ENCODE measurements at regions not wholly inside any gene's neighbourhood (a gene's known extent, or its start where the extent isn't known, plus 50 kb on each side); places are given as distances from the start of the nearest gene placed in this dataset.

DNA sequence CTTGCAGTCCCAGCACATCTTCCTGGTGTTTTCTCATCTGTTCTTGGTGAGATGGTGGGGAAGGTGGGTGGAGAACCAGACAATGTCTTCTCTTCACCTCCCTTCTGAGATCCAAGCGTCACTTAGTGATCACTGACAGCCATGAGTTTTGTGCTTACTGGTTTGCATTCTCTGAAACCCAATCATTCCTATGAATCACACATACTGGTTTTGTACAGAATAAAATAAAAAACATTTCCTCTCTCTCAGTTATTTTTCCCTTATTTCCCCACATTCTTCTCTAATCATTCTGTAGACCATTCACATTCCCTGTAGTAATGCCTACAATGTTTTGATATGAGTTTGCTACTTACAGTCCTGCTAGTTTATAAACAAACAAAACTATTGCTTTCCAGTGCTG, 143.8 kb upstream of the SLC13A1 start:
- Histone ChIP-seq H3K27ac (no peak overlapping the region), H3K4me3 (no peak overlapping the region), H3K4me1 (replicated peaks) (no peaks in the 10 kb centered on the region), H3K36me3 (no peaks in the 10 kb centered on the region), H3K27me3 (replicated peaks; ENCODE audit: insufficient read depth) (no peaks in the 10 kb centered on the region), H3K9me3 (no peaks in the 10 kb centered on the region)
- WGBS, result 91% methylated on average over 1 of the region's 1 CpG
- intact Hi-C loops (cut with DNase I), result no loop called here
- DNase-seq (ENCODE audit: low spot score), result no peak
- TF ChIP-seq POLR2AphosphoS5 (IDR thresholded peaks at IDR 0.05), result no peak
- TF ChIP-seq CTCF (IDR thresholded peaks at IDR 0.05), result no peak
- no peak for TF ChIP-seq POLR2A (IDR thresholded peaks at IDR 0.05)

- intact Hi-C loops (cut with DNase I), result no loop called here
- Histone ChIP-seq H3K27ac (no peak overlapping the region), H3K36me3 (no peaks in the 10 kb centered on the region), H3K27me3 (replicated peaks; ENCODE audit: insufficient read depth) (no peaks in the 10 kb centered on the region), H3K4me3 (no peak overlapping the region), H3K9me3 (no peaks in the 10 kb centered on the region), H3K4me1 (replicated peaks) (no peaks in the 10 kb centered on the region)
- TF ChIP-seq CTCF (IDR thresholded peaks at IDR 0.05) (no peak), POLR2A (IDR thresholded peaks at IDR 0.05) (no peak), POLR2AphosphoS5 (IDR thresholded peaks at IDR 0.05) (no peak)
- DNase-seq (ENCODE audit: low spot score), result no peak
- 88% methylated on average over 1 of the region's 1 CpG for WGBS
These were observed 141.3 kb upstream of the SLC13A1 start for GRCh38 chr7:123341102-123341501.

DNA sequence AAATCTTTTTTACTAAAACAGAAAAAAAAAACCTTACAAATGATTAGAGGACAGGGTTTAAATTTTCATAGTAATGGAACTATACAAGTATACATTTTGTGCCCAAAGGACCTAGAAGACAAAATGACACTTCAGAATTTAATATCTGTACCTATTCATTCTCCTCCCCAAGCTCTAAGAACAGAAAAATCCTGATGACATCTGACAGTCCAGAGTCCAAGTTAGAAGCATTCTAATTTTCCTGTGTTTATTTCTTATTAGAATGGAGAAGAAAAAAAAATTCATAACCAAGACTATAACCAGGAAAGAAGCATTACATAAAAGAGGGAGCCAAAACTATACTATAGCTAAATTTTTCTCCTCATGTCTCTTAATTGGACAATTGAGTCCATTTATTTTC, 138.9 kb upstream of the SLC13A1 start:
- no peaks in the 10 kb centered on the region for H3K9me3 ChIP-seq
- no peaks in the 10 kb centered on the region for H3K27me3 ChIP-seq (replicated peaks; ENCODE audit: insufficient read depth)
- no peak overlapping the region for H3K27ac ChIP-seq
- TF ChIP-seq POLR2AphosphoS5 (IDR thresholded peaks at IDR 0.05) (no peak), CTCF (IDR thresholded peaks at IDR 0.05) (no peak), POLR2A (IDR thresholded peaks at IDR 0.05) (no peak)
- H3K36me3 ChIP-seq, result no peaks in the 10 kb centered on the region
- DNase-seq (ENCODE audit: low spot score), result no peak
- intact Hi-C loops (cut with DNase I), result no loop called here
- H3K4me1 ChIP-seq (replicated peaks), result no peaks in the 10 kb centered on the region
- no peak overlapping the region for H3K4me3 ChIP-seq

GRCh38 chr7:123329988-123330643, 130.3 kb upstream of the SLC13A1 start:
- H3K4me3 ChIP-seq, result no peak overlapping the region
- no peak overlapping the region for H3K27ac ChIP-seq
- TF ChIP-seq POLR2A (IDR thresholded peaks at IDR 0.05), result no peak
- TF ChIP-seq POLR2AphosphoS5 (IDR thresholded peaks at IDR 0.05), result no peak
- no peak for TF ChIP-seq CTCF (IDR thresholded peaks at IDR 0.05)
- no peaks in the 10 kb centered on the region for H3K27me3 ChIP-seq (replicated peaks; ENCODE audit: insufficient read depth)
- intact Hi-C loops (cut with DNase I), result no loop called here
- H3K36me3 ChIP-seq, result no peaks in the 10 kb centered on the region
- no peak for DNase-seq (ENCODE audit: low spot score)
- no peaks in the 10 kb centered on the region for H3K4me1 ChIP-seq (replicated peaks)
- H3K9me3 ChIP-seq, result no peaks in the 10 kb centered on the region
- 90% methylated on average over 4 of the region's 4 CpGs for WGBS

GRCh38 chr7:123327661-123328060, 127.9 kb upstream of the SLC13A1 start:
- intact Hi-C loops (cut with DNase I), result no loop called here
- Histone ChIP-seq H3K36me3 (no peaks in the 10 kb centered on the region), H3K9me3 (no peaks in the 10 kb centered on the region), H3K4me3 (no peak overlapping the region), H3K27ac (no peak overlapping the region), H3K27me3 (replicated peaks; ENCODE audit: insufficient read depth) (no peaks in the 10 kb centered on the region), H3K4me1 (replicated peaks) (no peaks in the 10 kb centered on the region)
- no peak for DNase-seq (ENCODE audit: low spot score)
- 81% methylated on average over 1 of the region's 1 CpG for WGBS
- TF ChIP-seq POLR2AphosphoS5 (IDR thresholded peaks at IDR 0.05), result no peak

All from prostate gland (tissue), 2 donors.